ENCODE measurements at regions not wholly inside any gene's neighbourhood (a gene's known extent, or its start where the extent isn't known, plus 50 kb on each side); places are given as distances from the start of the nearest gene placed in this dataset.

GRCh38 chr12:43099691-43100163 is 452.3 kb downstream of the ADAMTS20 start:
- Histone ChIP-seq H4K20me1 (ENCODE audit: insufficient read depth, low read length, poor library complexity, severe bottlenecking) (no peaks in the 10 kb centered on the region), H2AFZ (ENCODE audit: low read length) (no peak overlapping the region), H3K9me2 (replicated peaks; ENCODE audit: low read depth, low read length) (no peaks in the 10 kb centered on the region), H3K4me2 (ENCODE audit: low read depth, low read length, poor library complexity, severe bottlenecking) (no peak overlapping the region), H3K9me3 (ENCODE audit: insufficient read depth, low read depth, low read length) (no peaks in the 10 kb centered on the region), H3F3A (ENCODE audit: low read depth) (no peaks in the 10 kb centered on the region), H3K4me1 (ENCODE audit: insufficient read depth, low read length, poor library complexity, severe bottlenecking) (no peaks in the 10 kb centered on the region), H3K9ac (ENCODE audit: low read depth, low read length, poor library complexity, severe bottlenecking) (no peak overlapping the region), H3K27me3 (ENCODE audit: insufficient read depth, low read length, poor library complexity, severe bottlenecking) (no peaks in the 10 kb centered on the region), H3K79me2 (ENCODE audit: insufficient read depth, low read length) (no peaks in the 10 kb centered on the region), H3K36me3 (ENCODE audit: insufficient read depth, low read length) (no peaks in the 10 kb centered on the region), H3K4me3 (ENCODE audit: low read length, poor library complexity, severe bottlenecking) (no peak overlapping the region)
- no peak for TF ChIP-seq CTCF (conservative IDR thresholded peaks at IDR 0.05; ENCODE audit: low read length)
- TF ChIP-seq EZH2phosphoT487 (IDR thresholded peaks at IDR 0.05; ENCODE audit: borderline replicate concordance) = no peak

GRCh38 chr12:43098766-43099550 is 453.0 kb downstream of the ADAMTS20 start:
- no peaks in the 10 kb centered on the region for H3K9me2 ChIP-seq (replicated peaks; ENCODE audit: low read depth, low read length)
- no peak overlapping the region for H2AFZ ChIP-seq (ENCODE audit: low read length)
- H3K4me2 ChIP-seq (ENCODE audit: low read depth, low read length, poor library complexity, severe bottlenecking) = no peak overlapping the region
- H3K9ac ChIP-seq (ENCODE audit: low read depth, low read length, poor library complexity, severe bottlenecking) = no peak overlapping the region
- TF ChIP-seq CTCF (conservative IDR thresholded peaks at IDR 0.05; ENCODE audit: low read length) (no peak), EZH2phosphoT487 (IDR thresholded peaks at IDR 0.05; ENCODE audit: borderline replicate concordance) (no peak)
- no peaks in the 10 kb centered on the region for H3K36me3 ChIP-seq (ENCODE audit: insufficient read depth, low read length)
- H3K4me3 ChIP-seq (ENCODE audit: low read length, poor library complexity, severe bottlenecking) = no peak overlapping the region
- H3K4me1 ChIP-seq (ENCODE audit: insufficient read depth, low read length, poor library complexity, severe bottlenecking) = no peaks in the 10 kb centered on the region
- H4K20me1 ChIP-seq (ENCODE audit: insufficient read depth, low read length, poor library complexity, severe bottlenecking) = no peaks in the 10 kb centered on the region
- H3F3A ChIP-seq (ENCODE audit: low read depth) = no peaks in the 10 kb centered on the region
- no peaks in the 10 kb centered on the region for H3K9me3 ChIP-seq (ENCODE audit: insufficient read depth, low read depth, low read length)
- no peaks in the 10 kb centered on the region for H3K79me2 ChIP-seq (ENCODE audit: insufficient read depth, low read length)
- no peaks in the 10 kb centered on the region for H3K27me3 ChIP-seq (ENCODE audit: insufficient read depth, low read length, poor library complexity, severe bottlenecking)

DNA sequence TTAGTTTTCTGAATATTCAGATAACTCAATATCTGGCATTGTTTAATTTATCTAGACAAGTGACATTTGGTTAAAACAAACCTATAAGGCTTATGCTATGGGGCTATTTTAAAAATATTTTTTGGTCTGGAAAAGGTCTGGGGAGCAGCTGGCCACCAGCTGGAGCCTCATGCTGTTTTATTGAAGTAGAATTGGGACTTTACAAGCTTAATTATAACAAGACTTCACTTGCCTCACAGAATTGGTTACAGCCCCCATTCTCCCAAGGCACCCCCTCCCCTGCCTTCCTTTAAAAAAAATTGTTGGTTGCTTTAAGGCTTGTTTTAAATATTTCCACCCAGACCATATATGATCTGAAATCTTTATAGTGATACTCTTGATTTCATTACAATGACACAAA is 453.9 kb downstream of the ADAMTS20 start:
- no peak overlapping the region for H3K9ac ChIP-seq (ENCODE audit: low read depth, low read length, poor library complexity, severe bottlenecking)
- no peak overlapping the region for H3K4me3 ChIP-seq (ENCODE audit: low read length, poor library complexity, severe bottlenecking)
- no peaks in the 10 kb centered on the region for H3F3A ChIP-seq (ENCODE audit: low read depth)
- no peaks in the 10 kb centered on the region for H3K27me3 ChIP-seq (ENCODE audit: insufficient read depth, low read length, poor library complexity, severe bottlenecking)
- H4K20me1 ChIP-seq (ENCODE audit: insufficient read depth, low read length, poor library complexity, severe bottlenecking) = no peaks in the 10 kb centered on the region
- no peaks in the 10 kb centered on the region for H3K4me1 ChIP-seq (ENCODE audit: insufficient read depth, low read length, poor library complexity, severe bottlenecking)
- H3K36me3 ChIP-seq (ENCODE audit: insufficient read depth, low read length) = no peaks in the 10 kb centered on the region
- no peak overlapping the region for H2AFZ ChIP-seq (ENCODE audit: low read length)
- no peaks in the 10 kb centered on the region for H3K9me2 ChIP-seq (replicated peaks; ENCODE audit: low read depth, low read length)
- no peaks in the 10 kb centered on the region for H3K79me2 ChIP-seq (ENCODE audit: insufficient read depth, low read length)
- TF ChIP-seq CTCF (conservative IDR thresholded peaks at IDR 0.05; ENCODE audit: low read length) (no peak), EZH2phosphoT487 (IDR thresholded peaks at IDR 0.05; ENCODE audit: borderline replicate concordance) (no peak)
- H3K9me3 ChIP-seq (ENCODE audit: insufficient read depth, low read depth, low read length) = no peaks in the 10 kb centered on the region
- no peak overlapping the region for H3K4me2 ChIP-seq (ENCODE audit: low read depth, low read length, poor library complexity, severe bottlenecking)
